ENCODE measurements at regions not wholly inside any gene's neighbourhood (a gene's known extent, or its start where the extent isn't known, plus 50 kb on each side); places are given as distances from the start of the nearest gene placed in this dataset.

- TF ChIP-seq RORA (CRISPR knock-in tag; IDR thresholded peaks at IDR 0.05) (no peak), CREB1 (IDR thresholded peaks at IDR 0.05) (no peak), CREB1 (CRISPR knock-in tag; IDR thresholded peaks at IDR 0.05) (no peak), FOXK2 (IDR thresholded peaks at IDR 0.05) (no peak), GABPA (IDR thresholded peaks at IDR 0.05; ENCODE audit: low read depth, low read length) (no peak), GABPA (CRISPR knock-in tag; IDR thresholded peaks at IDR 0.05; ENCODE audit: low read depth) (no peak)
Observed at GRCh38 chr2:129055824-129056223, 737.2 kb upstream of the HS6ST1 start.
